ENCODE measurements at regions not wholly inside any gene's neighbourhood (a gene's known extent, or its start where the extent isn't known, plus 50 kb on each side); places are given as distances from the start of the nearest gene placed in this dataset.
"Not testable (repeated sequence)": the region's sequence is repeated elsewhere in the genome, so short reads cannot be mapped to it uniquely, and the experiment has no call there.

GRCh38 chr7:106562711-106563366 lies 98.1 kb downstream of the CCDC71L start:
- DNase-seq: no peak

- DNase-seq: no peak
These were observed 99.1 kb downstream of the CCDC71L start for GRCh38 chr7:106561666-106562411.

GRCh38 chr7:106561151-106561550 lies 99.8 kb downstream of the CCDC71L start:
- no peak for DNase-seq

- DNase-seq: no peak
These were observed 100.5 kb downstream of the CCDC71L start for GRCh38 chr7:106560482-106560881.

GRCh38 chr7:106556244-106556643 lies 104.7 kb downstream of the CCDC71L start:
- not testable (repeated sequence) for DNase-seq

- not testable (repeated sequence) for DNase-seq
These were observed 106.3 kb downstream of the CCDC71L start for GRCh38 chr7:106554623-106555022.

GRCh38 chr7:106553446-106553836 lies 107.5 kb downstream of the CCDC71L start:
- DNase-seq: no peak

- no peak for DNase-seq
These were observed 108.1 kb downstream of the CCDC71L start for GRCh38 chr7:106552645-106553445.

- no peak for DNase-seq
These were observed 109.0 kb downstream of the CCDC71L start for GRCh38 chr7:106551936-106552335.

GRCh38 chr7:106548491-106548890 lies 112.5 kb downstream of the CCDC71L start:
- DNase-seq: no peak

GRCh38 chr7:106545275-106545674 lies 115.7 kb downstream of the CCDC71L start:
- DNase-seq: no peak

- no peak for DNase-seq
These were observed 117.7 kb downstream of the CCDC71L start for GRCh38 chr7:106543221-106543757.

GRCh38 chr7:106542550-106543220 lies 118.3 kb downstream of the CCDC71L start:
- peak; percentile 2 for DNase-seq

GRCh38 chr7:106538638-106539037 lies 122.3 kb downstream of the CCDC71L start:
- no peak for DNase-seq

- DNase-seq: no peak
These were observed 123.8 kb downstream of the CCDC71L start for GRCh38 chr7:106537119-106537518.

- no peak for DNase-seq
These were observed 124.9 kb downstream of the CCDC71L start for GRCh38 chr7:106536079-106536478.

GRCh38 chr7:106535234-106535932 lies 125.6 kb downstream of the CCDC71L start:
- no peak for DNase-seq

GRCh38 chr7:106534271-106534846 lies 126.6 kb downstream of the CCDC71L start:
- no peak for DNase-seq

- not testable (repeated sequence) for DNase-seq
These were observed 130.8 kb downstream of the CCDC71L start for GRCh38 chr7:106530183-106530582.

GRCh38 chr7:106526617-106527016 lies 134.3 kb downstream of the CCDC71L start:
- not testable (repeated sequence) for DNase-seq

GRCh38 chr7:106524690-106525059 lies 136.3 kb downstream of the CCDC71L start:
- no peak for DNase-seq

- no peak for DNase-seq
These were observed 137.5 kb downstream of the CCDC71L start for GRCh38 chr7:106523482-106523881.
